Endothelial cell (in vitro differentiated cells): ENCODE measurements at regions not wholly inside any gene's neighbourhood (a gene's known extent, or its start where the extent isn't known, plus 50 kb on each side); places are given as distances from the start of the nearest gene placed in this dataset.

ENCODE experiments used
- DNase-seq: peaks from one replicate; pipeline ENCODE4 v3.0.0; 2021; ENCODE audit warnings: low spot score
- H3K27ac Mint-ChIP-seq: one replicate; pipeline ENCODE4 v1.8.0; 2021; ENCODE audit warnings: mixed read lengths, inconsistent platforms; ENCODE audit not compliant: unreplicated experiment
- H3K27me3 Mint-ChIP-seq: one replicate; pipeline ENCODE4 v1.8.0; 2021; ENCODE audit warnings: mild to moderate bottlenecking, moderate library complexity, mixed read lengths, inconsistent platforms; ENCODE audit not compliant: unreplicated experiment
- H3K36me3 Mint-ChIP-seq: one replicate; pipeline ENCODE4 v1.8.0; 2021; ENCODE audit warnings: mild to moderate bottlenecking, low read depth, mixed read lengths, inconsistent platforms; ENCODE audit not compliant: unreplicated experiment
- H3K4me1 Mint-ChIP-seq: one replicate; pipeline ENCODE4 v1.8.0; 2021; ENCODE audit warnings: mild to moderate bottlenecking, mixed read lengths, inconsistent platforms; ENCODE audit not compliant: unreplicated experiment
- H3K4me3 Mint-ChIP-seq: one replicate; pipeline ENCODE4 v1.8.0; 2021; ENCODE audit warnings: mild to moderate bottlenecking, mixed read lengths, inconsistent platforms; ENCODE audit not compliant: unreplicated experiment
- H3K9me3 Mint-ChIP-seq: one replicate; pipeline ENCODE4 v1.8.0; 2021; ENCODE audit warnings: mixed read lengths, inconsistent platforms; ENCODE audit not compliant: unreplicated experiment
- CTCF ChIP-seq: fragments of 200-600 bp; sonication (generic); IDR thresholded peaks from one replicate; pipeline ENCODE4 v1.5.0; 2021; ENCODE audit warnings: antibody characterized with exemption; ENCODE audit not compliant: unreplicated experiment

- no peak for TF ChIP-seq CTCF
- Mint-ChIP-seq H3K36me3 (no peaks in the 10 kb centered on the region), H3K27me3 (no peaks in the 10 kb centered on the region), H3K9me3 (no peaks in the 10 kb centered on the region), H3K27ac (no peak overlapping the region), H3K4me3 (no peak overlapping the region), H3K4me1 (no peaks in the 10 kb centered on the region)
- DNase-seq, result no peak
These were observed 135.7 kb downstream of the OR13A1 start for GRCh38 chr10:45179691-45180090.

GRCh38 chr10:45180507-45180906 is 134.9 kb downstream of the OR13A1 start:
- Mint-ChIP-seq H3K4me3 (no peak overlapping the region), H3K9me3 (no peaks in the 10 kb centered on the region), H3K27me3 (no peaks in the 10 kb centered on the region), H3K4me1 (no peaks in the 10 kb centered on the region), H3K36me3 (no peaks in the 10 kb centered on the region), H3K27ac (no peak overlapping the region)
- no peak for DNase-seq
- no peak for TF ChIP-seq CTCF

GRCh38 chr10:45180946-45181875 is 134.2 kb downstream of the OR13A1 start:
- Mint-ChIP-seq H3K36me3 (no peaks in the 10 kb centered on the region), H3K27ac (no peak overlapping the region), H3K27me3 (no peaks in the 10 kb centered on the region), H3K9me3 (no peaks in the 10 kb centered on the region), H3K4me1 (no peaks in the 10 kb centered on the region), H3K4me3 (no peak overlapping the region)
- no peak for TF ChIP-seq CTCF
- DNase-seq, result no peak

GRCh38 chr10:45183174-45183573 is 132.2 kb downstream of the OR13A1 start:
- H3K27ac Mint-ChIP-seq, result no peak overlapping the region
- no peaks in the 10 kb centered on the region for H3K36me3 Mint-ChIP-seq
- no peaks in the 10 kb centered on the region for H3K4me1 Mint-ChIP-seq
- TF ChIP-seq CTCF, result no peak
- no peak for DNase-seq
- H3K27me3 Mint-ChIP-seq, result no peaks in the 10 kb centered on the region
- H3K4me3 Mint-ChIP-seq, result no peak overlapping the region
- no peaks in the 10 kb centered on the region for H3K9me3 Mint-ChIP-seq

- no peaks in the 10 kb centered on the region for H3K27me3 Mint-ChIP-seq
- H3K4me3 Mint-ChIP-seq, result no peak overlapping the region
- no peak for TF ChIP-seq CTCF
- no peaks in the 10 kb centered on the region for H3K9me3 Mint-ChIP-seq
- H3K36me3 Mint-ChIP-seq, result no peaks in the 10 kb centered on the region
- no peak overlapping the region for H3K27ac Mint-ChIP-seq
- no peak for DNase-seq
- no peaks in the 10 kb centered on the region for H3K4me1 Mint-ChIP-seq
These were observed 117.5 kb downstream of the OR13A1 start for GRCh38 chr10:45197816-45198485.
